H1 (cell line): ENCODE measurements at regions not wholly inside any gene's neighbourhood (a gene's known extent, or its start where the extent isn't known, plus 50 kb on each side); places are given as distances from the start of the nearest gene placed in this dataset.

Source experiments
- CREB1 ChIP-seq: IDR thresholded peaks from 2 replicates; pipeline ENCODE4 v1.6.1; 2012; ENCODE audit warnings: inconsistent platforms
- CTBP2 ChIP-seq: IDR thresholded peaks from 2 replicates; pipeline ENCODE4 v1.7.0; 2011; ENCODE audit warnings: borderline replicate concordance, mild to moderate bottlenecking, moderate library complexity, mixed read lengths, low read length; ENCODE audit not compliant: insufficient read depth, insufficient read length
- EP300 ChIP-seq, 2 experiments: IDR thresholded peaks; 1 replicate in 1 of 2; 2 replicates in 1 of 2; pipeline ENCODE4 v1.6.1; 2011 to 2012; ENCODE audit warnings: low read depth in 2 of 2, low read length in 2 of 2, mild to moderate bottlenecking in 2 of 2, borderline replicate concordance in 1 of 2, inconsistent platforms in 1 of 2, moderate library complexity in 1 of 2
- KDM5A ChIP-seq: fragments of 200-600 bp; IDR thresholded peaks from 2 replicates; pipeline ENCODE4 v1.7.1; 2012; ENCODE audit warnings: mild to moderate bottlenecking, low read length, inconsistent platforms, mixed read lengths
- RFX5 ChIP-seq: IDR thresholded peaks from 2 replicates; pipeline ENCODE4 v1.6.1; 2011; ENCODE audit warnings: low read depth, low read length, improper control_type of control experiment, borderline replicate concordance
- RXRA ChIP-seq: IDR thresholded peaks from 2 replicates; pipeline ENCODE4 v1.6.1; 2011; ENCODE audit warnings: low read depth, mild to moderate bottlenecking, low read length, moderate library complexity; ENCODE audit not compliant: insufficient read depth
- TBP ChIP-seq: IDR thresholded peaks from 2 replicates; pipeline ENCODE4 v1.6.1; 2011; ENCODE audit warnings: low read depth, low read length, improper control_type of control experiment
- TF ChIP-seq, protein P1 (sequence below), 3 experiments: IDR thresholded peaks; 1 replicate in 2 of 3; 2 replicates in 1 of 3; pipeline versions ENCODE4 v1.5.1 to v1.6.1; 2011; ENCODE audit warnings: low read length in 3 of 3, mild to moderate bottlenecking in 3 of 3, inconsistent platforms in 2 of 3, low read depth in 1 of 3, moderate library complexity in 1 of 3; ENCODE audit not compliant: insufficient read depth in 1 of 3; ENCODE audit errors: control extremely low read depth in 1 of 3

DNA sequence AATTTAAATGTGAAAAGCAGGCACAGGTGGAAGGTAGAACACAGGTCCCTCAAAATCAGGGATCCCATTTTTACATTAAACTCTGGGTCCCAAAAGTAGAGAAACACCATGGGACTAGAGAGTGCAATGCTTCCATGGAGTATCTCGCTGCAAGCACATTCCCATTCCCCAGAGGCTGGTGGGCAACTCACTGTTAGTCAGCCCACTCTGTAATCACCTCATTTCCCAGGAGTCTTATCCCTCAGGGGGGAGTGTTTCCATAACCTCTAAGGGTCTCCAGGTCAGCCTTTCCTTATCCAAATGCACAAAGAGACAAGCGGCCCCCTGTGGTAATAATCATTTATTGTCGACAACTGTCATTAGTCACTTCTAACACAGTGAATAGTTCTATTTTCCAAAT is 490.1 kb upstream of the LRRC7 start:
- no peak for TF ChIP-seq CREB1
- no peak for TF ChIP-seq RFX5
- no peak for TF ChIP-seq RXRA
- TF ChIP-seq EP300 (IDR thresholded peaks at IDR 0.05; ENCODE audit: borderline replicate concordance in 1 of 2, low read depth in 2 of 2, low read length in 2 of 2), result no peak
- TF ChIP-seq CTBP2, result no peak
- TF ChIP-seq TBP, result no peak
- no peak for TF ChIP-seq KDM5A
- TF ChIP-seq, protein P1, sequence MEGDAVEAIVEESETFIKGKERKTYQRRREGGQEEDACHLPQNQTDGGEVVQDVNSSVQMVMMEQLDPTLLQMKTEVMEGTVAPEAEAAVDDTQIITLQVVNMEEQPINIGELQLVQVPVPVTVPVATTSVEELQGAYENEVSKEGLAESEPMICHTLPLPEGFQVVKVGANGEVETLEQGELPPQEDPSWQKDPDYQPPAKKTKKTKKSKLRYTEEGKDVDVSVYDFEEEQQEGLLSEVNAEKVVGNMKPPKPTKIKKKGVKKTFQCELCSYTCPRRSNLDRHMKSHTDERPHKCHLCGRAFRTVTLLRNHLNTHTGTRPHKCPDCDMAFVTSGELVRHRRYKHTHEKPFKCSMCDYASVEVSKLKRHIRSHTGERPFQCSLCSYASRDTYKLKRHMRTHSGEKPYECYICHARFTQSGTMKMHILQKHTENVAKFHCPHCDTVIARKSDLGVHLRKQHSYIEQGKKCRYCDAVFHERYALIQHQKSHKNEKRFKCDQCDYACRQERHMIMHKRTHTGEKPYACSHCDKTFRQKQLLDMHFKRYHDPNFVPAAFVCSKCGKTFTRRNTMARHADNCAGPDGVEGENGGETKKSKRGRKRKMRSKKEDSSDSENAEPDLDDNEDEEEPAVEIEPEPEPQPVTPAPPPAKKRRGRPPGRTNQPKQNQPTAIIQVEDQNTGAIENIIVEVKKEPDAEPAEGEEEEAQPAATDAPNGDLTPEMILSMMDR (IDR thresholded peaks at IDR 0.05; ENCODE audit: control extremely low read depth in 1 of 3, insufficient read depth in 1 of 3, low read depth in 1 of 3, low read length in 3 of 3), result no peak
